Keratinocyte (primary cell): ENCODE measurements at regions not wholly inside any gene's neighbourhood (a gene's known extent, or its start where the extent isn't known, plus 50 kb on each side); places are given as distances from the start of the nearest gene placed in this dataset.

ENCODE experiments used
- CTCF ChIP-seq, 3 experiments: IDR thresholded peaks in 1 of 3; conservative IDR thresholded peaks in 1 of 3; optimal IDR thresholded peaks in 1 of 3; 2 replicates in 2 of 3; 3 replicates in 1 of 3; pipeline versions ENCODE3 to v1.5.1; 2011; ENCODE audit warnings: low read length in 3 of 3, mild to moderate bottlenecking in 3 of 3, moderate library complexity in 2 of 3, control low read depth in 1 of 3, inconsistent platforms in 1 of 3; ENCODE audit not compliant: insufficient read depth in 2 of 3; ENCODE audit errors: extremely low read depth in 1 of 3
- EZH2 ChIP-seq: IDR thresholded peaks from one replicate; pipeline ENCODE4 v1.6.1; 2012; ENCODE audit warnings: inconsistent platforms, mild to moderate bottlenecking, low read length, moderate library complexity

DNA sequence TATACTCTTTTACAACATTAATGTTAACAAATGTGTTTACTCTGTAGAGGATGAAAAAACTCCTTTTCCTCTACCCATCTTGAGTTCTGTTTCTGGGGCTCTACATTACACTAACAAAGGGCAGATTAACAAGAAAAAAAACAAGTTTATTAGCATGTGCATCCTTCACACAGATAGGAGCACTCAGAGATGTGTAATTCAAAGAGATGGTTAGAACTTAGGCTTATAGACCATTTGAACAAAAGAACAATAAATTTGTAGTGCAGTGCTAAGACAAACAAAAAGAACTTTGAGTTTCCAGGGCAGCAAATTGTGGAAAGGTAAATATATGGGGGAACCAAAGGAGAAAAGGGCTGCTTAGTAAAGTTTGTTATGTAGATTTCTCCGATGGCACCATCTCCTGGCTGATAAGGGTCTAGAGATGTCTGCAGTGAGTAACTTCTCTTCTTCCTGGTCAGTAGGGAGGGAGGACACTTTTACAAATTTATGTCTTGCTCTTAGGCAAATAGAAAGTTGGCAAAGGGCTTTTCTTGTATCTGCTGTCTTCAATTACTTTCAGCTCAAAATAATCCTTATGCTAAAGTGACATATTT, 1249.9 kb upstream of the TENM3 start:
- TF ChIP-seq CTCF (optimal IDR thresholded peaks at IDR 0.05 in 1 of 3, IDR thresholded peaks at IDR 0.05 in 1 of 3, conservative IDR thresholded peaks at IDR 0.05 in 1 of 3; ENCODE audit: extremely low read depth in 1 of 3, insufficient read depth in 2 of 3, low read length in 3 of 3) (no peak), EZH2 (no peak)
